ENCODE measurements at regions not wholly inside any gene's neighbourhood (a gene's known extent, or its start where the extent isn't known, plus 50 kb on each side); places are given as distances from the start of the nearest gene placed in this dataset.

DNA sequence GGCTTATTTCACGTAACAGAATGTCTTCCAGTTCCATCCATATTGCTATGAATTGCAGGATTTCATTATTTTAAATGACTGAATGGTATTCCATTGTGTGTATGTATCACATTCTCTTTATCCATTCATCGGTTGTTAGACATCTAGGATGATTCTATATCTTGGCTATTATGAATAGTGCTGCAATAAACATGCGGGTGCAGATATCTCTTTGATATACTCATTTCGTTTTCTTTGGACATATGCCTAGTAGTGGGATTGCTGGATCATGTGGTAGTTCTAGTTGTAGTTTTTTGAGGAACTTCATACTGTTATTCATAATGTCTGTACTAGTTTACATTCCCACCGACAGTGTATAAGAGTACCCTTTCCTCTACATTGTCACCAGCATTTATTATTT is 460.5 kb downstream of the MAN2A1 start:
- DNase-seq: no peak

DNA sequence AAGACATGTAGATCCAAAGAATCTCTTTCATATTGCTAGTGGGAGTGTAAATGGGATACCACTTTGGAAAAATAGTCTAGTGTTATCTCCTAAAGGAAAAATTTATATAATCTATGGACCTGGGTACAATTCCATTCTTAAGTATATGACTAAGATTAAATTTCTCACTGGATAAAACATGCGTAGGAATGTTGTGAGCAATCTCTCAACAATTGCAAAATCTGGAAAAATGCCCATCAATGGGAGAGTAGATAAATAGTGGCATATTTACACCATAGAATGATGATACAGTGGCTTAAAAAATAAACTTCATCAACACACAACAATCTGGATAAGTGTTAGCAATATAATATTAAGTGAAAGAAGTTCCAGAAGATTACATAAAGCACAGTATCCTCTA is 469.5 kb downstream of the MAN2A1 start:
- no peak for DNase-seq

DNA sequence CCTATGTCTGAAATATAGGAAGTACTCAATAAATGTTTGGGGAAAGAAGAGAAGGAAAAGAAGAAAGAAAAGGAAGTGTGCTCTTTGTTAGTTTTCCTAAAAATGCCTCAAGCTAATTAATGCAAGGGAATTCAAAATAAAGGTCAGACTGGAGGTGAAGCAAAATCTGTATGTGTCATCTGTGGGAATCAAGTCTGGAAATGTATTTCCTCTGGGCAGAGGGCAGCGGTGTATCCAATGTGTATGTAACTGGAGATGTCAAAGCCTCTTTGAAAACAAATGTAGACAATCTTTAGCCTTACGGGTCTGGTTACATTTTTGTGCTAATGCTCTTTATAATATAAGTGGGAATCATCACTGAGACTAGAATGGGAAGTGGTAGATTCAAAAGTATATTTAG is 471.4 kb downstream of the MAN2A1 start:
- DNase-seq: no peak

DNA sequence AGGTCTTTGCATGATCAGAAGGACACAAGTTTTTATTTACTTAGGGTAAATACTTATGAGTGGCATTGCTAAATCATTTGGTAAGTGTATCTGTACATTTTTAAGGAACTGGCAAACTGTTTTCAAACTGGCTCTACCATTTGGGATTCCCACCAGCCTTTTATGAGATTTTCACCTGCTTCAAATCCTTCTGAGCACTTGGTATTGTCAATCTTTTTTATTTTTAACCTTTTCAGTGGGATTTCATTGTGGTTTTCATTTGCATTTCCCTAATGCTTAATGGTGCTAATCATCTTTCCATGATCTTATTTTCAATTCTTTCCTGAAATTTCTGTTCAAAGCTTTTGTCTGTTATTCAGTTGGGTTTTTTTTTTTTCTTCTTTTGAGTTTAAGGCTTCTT is 475.6 kb downstream of the MAN2A1 start:
- DNase-seq: no peak

DNA sequence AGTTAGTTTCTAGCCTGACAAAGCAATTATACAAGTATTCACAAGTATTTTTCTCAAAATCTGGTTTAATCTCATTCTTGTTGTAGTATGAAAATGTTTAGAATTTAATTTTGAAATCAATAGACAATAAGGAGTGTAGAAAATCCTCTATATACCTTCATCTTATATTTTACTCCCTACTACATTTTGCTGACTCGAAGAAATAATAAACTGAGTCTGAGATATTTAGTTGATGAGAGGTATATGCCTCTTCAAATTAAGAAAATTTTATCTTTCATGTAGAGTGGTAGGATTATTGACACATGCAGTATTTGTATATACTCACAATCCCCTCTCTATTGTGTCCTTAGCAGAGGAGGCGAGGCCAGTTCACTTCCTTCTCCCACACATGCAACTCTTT is 477.7 kb downstream of the MAN2A1 start:
- no peak for DNase-seq

DNA sequence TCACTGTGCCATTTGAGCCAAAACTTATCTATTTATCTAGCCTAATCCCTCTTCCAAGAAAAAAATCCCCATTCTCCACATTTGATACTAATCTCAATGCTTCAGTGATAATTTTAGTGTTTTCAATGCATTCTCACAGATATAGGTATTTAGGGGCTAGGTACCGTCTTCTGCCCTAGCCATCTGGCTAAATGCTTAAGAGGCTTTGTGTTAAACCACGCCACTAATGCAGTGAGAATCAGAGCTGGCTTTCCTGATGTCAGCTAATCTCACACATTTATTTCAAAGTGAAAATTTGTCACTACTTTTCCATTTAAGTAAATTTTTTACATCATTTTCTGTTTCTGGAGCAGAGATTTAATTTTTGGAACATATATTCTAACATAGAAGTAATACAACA is 479.7 kb downstream of the MAN2A1 start:
- DNase-seq: no peak

DNA sequence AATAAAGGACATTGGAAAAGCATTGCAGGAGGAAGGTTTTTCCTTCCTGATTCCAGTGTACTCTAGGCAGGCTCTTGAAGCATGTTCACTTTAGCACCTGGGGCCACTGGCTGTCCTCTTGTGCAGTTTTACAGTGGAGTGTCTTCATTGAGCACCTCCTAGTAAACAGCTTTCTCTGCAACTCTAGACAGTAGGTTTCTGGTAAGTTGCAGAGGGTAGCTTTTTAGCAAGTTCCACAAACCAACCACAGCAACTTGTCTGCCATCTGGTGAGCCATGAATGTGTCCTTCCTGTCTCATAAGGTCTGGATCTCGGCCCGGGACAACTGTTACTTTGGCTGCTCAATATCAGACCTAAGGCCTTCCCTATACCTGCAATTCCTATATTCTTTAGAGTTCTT is 488.0 kb downstream of the MAN2A1 start:
- no peak for DNase-seq

DNA sequence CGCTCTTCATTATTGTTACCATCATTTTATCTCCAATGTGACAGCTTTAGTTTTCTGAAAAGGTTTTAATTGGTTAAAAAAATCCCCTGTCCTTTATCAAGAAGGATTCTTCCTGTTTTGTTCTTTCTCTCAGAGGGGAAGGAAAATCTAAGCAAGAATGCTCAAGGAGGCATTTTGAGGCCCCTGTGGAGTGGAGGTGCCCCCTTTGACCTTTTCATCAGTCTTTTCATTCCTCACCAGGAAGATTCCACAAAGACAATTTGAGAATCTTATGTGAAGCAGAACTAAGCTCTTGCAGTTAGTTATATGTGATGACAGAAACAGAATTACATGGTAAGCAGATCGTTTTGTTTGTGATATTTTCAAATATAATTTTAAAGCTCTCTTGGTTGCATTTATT is 489.6 kb downstream of the MAN2A1 start:
- no peak for DNase-seq

DNA sequence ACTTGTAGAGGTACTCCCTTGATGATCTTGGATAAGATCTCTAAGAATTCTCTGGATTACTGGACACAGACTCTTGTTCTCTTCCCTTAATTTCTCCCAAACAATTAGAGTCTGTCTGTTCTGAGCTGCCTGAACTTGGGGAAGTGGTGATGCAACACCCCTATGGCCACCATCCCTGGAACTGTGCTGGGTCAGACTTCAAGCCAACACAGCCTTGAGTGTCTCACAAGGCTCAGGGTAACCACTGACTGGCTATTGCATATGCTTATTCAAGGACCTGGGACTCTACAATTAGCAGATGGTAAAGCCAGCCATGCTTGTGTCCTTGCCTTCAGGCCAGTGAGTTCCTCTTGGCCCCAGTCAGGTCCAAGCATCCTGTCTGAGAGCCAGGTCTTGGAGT is 504.5 kb downstream of the MAN2A1 start:
- DNase-seq: no peak

DNA sequence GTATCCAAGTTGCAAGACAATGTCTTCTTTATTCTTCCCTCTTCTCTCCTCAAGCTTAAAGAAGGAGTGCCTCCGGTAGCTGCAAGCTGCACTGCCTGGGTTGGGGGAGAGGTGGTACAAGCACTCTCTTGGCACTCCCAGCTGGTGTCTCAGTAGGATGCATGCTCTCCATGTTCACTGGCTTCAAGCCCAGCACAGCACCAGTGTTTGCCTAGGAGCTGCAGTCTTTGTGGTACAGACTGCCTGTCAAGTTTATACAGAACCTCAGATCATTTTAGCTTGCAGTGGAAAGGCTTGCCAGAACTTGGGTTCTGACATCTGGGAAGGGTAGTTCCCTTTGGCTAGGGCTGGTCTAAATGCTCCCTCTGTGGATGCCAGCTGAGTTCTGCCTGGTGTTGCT is 505.6 kb downstream of the MAN2A1 start:
- DNase-seq: no peak

DNA sequence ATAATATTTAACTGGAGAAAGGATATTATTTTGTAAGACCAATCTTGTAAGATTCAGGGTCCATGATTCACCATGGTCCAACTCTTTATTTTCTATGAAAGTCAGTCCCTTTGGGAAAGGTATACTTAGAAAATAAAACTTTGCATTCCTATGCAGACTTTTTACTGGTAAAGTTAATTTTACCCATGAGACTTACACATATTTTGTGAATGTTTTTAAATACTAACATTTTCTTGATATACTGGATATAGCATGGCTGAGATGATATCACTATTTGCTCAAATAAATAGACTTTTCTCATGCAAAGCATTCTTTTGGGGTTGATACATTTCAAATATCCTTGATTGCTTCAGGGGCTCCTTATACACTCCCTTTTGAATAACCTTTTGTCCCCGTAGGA is 512.1 kb downstream of the MAN2A1 start:
- DNase-seq: no peak

DNA sequence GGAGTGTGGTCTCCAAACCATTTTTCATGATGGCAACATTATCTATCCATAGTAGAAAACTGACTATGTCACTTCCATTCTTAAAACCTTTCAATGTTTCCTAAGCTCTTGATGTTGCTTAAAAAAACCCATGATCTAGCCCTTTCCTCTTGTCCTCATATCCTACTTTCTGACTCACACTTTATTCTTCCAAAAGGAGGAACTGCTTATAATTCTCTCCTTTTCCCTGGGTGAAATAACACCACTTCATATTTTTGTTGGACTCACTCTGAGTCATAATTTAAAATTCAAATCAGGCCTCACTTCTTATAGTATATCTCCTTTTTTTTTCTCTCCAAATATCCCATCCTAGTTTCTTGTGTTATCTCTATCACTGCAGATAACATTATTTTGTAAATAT is 513.9 kb downstream of the MAN2A1 start:
- no peak for DNase-seq

DNA sequence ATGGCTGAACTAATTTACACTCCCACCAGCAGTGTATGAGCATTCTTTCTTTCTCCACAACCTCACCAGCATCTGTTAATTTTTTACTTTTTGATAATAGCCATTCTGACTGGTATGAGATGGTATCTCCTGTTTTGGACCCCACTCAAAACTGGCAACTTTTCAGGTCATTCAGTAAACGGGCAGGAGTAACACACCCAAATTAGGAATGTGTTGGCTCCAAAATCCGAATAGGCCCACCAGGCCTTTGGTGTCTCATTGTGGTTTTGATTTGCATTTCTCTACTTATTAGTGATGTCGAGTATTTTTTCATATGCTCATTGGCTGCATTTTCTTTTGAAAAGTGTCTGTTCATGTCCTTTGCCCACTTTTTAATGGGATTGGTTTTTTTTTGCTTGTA is 517.1 kb downstream of the TMEM232 start:
- no peak for DNase-seq

DNA sequence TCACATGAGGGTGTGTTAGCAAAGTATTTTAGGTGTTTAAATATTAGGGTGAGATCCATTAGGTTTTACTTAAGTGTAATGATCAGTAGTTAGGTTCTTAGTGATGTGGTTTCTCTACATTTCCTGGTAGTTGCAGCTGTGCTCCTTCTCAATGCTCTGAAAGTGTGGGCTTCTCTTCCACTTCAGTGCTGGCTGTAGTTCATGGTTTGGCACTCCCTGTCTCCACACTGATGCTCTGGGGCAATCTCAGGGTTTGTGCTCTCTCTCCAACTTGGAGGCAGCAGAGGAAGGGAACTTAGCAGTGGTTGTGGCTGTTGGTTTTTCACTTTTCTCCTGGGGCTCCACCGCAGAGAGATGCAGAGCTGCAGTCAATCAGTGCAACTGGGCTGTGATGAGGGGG is 507.5 kb downstream of the TMEM232 start:
- DNase-seq: no peak

DNA sequence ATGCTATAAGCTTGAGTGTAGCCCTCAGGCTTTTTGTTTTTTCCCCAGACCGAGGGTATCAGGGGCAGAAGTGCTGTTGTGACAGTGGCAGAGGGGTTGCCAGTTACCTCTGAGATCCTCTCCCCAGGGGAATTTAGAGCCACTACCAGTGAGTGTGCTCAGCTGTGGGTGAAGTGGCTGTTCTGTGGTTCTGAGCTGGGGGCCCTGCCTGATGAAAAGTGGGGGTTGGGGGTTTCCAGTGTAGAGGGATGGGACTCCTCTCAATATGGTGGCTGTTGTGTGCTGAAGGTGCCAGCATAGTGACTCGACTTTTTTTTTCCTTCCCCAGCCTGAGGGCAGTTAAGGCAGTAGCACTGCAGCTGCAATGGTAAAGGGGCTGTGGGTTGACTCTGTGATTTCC is 506.7 kb downstream of the TMEM232 start:
- DNase-seq: no peak

DNA sequence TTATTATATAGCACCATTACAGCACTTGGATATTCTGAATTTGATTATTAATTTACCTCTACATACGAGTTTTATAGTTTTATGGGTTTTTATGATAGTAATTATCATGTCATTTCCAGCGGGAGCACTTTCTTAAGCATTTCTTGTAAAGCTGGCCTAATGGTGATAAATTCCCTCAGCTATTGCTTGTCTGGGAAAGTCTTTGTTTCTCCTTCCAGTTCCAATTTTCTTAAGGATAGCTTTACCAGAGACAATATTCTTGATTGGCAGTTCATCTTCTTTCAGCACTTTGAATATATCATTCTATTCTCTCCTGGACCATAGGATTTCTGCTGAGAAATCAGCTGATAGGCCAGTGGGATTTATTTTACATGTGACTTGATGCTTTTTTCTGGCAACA is 505.4 kb downstream of the TMEM232 start:
- DNase-seq: no peak

DNA sequence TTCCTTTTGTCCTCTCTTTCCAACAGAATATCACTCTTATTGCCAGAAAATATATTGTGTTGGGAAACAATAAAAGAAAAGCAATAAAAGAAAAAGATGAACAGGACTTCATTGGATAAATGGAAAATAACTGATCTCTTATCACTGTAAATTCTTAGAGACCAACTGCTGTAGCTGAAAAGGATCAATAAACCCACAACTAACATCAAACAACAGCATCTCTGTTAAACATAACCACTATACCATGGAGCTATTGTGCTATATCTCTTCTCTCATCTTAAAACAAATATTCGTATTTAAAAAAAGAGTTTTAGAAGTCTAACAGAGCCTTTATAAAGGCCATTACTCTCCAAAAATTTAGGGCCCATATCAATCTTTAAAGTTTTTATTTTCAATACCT is 502.4 kb downstream of the TMEM232 start:
- no peak for DNase-seq

DNA sequence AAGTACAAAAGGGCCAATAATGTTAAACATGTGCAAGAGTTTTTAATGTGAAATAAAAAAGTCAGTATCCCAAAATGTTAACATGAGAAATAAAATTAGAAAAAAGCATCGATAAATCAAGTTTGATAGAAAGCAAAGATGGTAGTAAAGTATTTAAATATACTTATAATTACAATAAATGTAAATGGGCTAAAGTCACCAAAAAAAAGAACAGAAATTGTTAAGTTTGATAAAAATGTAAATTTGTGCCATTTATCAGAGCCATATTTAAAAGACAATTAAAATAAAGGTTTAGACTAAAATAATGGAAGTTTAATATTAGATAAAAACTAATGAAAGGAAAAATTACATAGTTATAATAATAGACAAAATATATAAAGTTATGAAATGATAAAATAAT is 500.5 kb downstream of the TMEM232 start:
- DNase-seq: no peak

DNA sequence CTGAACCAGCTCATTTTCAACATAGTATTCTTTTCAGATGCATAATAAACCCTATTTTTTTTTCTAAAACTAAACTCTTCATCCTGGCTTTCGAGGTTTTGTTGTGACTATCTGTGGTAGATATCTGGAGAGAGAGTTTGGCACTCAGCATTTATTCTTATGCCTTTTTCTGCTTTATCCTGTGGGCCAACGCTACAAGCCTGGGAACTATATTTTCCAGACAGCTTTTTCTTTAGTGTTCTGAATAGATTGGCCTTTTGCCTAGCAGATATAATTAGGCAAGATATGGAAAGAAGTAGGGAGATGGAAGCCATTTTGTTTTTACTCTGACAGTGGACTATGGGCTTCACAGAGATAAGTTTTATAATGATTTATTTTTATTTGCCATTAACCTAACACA is 486.7 kb downstream of the TMEM232 start:
- no peak for DNase-seq

DNA sequence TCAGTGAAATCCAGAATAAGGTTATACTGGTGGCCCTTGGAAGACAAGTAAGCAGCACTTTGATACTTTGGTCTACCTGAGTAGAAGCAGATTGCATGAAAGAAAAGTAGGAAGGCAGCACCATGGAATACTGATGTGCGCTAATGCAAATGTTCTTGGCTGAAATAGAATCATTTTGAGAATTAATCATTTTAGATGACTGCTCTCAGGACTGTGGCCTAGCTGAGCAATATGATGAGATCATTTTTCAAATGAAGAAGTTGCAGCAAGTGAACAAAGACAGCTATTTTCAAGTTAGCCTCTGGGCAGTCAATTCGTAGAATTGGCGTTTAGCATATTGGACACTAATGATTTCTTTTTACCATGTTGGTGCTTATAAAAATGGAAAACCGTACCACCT is 483.5 kb downstream of the TMEM232 start:
- DNase-seq: no peak

DNA sequence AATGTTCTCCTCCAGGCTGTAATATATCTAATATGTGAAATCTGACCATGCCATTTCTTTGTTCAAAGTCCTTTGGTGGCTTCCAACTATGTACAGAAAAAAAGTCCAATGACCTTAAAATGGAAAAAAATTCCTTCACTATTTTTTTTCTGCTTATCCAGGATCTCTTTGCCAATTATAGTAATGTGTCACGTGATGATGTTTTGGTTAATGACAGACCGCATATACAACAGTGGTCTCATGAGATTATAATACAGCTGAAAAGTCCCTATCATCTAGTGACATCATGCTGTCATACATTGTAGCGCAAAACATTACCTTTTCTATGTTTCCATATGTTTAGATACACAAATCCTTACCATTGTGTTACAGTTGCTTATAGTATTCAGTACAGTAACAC is 477.6 kb downstream of the TMEM232 start:
- DNase-seq: no peak

DNA sequence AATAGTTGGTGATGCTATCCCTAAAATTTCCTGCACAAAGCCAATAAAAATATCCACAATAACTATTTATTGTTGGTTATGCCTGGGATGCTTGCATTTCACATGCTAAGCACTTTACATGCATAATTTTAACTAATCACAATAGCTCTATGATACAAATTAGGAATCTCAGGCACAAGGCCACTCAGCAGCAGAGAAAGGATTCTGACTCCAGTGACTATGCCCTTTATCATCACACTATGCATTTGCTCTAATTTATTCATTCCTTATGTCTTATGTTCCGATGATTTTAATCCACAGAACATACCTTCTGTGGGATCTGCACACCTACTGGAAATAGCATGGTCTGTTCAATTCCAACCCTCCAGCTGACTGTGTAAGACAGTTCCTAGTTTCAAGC is 476.1 kb downstream of the TMEM232 start:
- DNase-seq: no peak

DNA sequence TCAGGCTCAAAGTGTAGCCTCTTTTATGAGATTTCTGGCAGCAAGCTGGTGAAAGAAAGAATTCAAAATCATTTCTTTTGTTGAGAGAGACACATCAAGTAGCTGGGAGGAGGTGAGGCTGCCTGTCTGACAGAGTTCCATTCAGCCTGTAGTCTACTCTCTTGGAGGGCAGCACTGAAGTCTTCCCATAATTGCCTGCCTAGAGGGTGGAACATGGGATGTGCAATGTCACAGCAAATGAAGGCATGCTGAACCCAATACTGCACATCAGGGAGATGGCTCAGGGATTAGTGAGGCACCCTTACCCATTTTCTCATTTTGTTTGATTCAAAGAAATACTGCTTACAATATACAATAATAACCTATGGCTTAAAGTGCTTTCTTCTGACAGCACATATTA is 475.7 kb downstream of the TMEM232 start:
- DNase-seq: no peak

DNA sequence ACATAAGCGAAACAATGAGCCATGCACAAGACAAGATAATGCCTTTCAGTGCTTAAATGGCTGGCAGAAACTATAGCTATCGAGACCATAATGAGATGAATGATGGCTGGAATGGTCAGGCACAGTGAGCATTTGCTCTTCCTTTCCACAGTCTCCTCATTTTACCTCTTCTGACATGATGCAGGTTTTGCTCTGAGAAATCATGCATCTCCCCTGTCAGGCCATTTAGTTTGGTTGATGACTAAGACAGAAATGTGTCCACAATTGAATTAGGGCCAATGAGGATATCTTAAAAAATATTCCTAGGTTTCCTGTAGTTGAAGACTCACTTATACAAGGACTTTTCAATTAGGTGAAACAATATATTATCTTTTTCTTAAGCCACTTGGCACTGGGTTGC is 475.1 kb downstream of the TMEM232 start:
- no peak for DNase-seq

DNA sequence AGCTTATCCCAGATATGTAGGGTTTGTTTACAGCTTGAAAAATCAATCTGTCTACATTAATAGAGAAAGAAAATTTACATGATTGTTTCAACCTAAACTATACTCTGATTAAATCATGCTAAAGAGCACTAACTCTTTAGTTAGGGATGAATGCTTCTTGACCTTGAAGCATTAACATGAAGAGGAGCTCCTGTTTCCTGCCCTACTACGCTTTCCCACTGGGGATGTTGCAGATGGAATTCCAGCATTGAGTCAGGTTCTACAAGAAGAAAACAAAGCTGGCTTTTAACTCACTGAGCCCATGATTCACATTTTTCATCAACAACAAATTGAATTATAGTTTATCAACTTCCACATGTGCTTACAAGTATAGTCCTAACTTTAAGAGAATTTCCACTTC is 471.3 kb downstream of the TMEM232 start:
- DNase-seq: no peak

DNA sequence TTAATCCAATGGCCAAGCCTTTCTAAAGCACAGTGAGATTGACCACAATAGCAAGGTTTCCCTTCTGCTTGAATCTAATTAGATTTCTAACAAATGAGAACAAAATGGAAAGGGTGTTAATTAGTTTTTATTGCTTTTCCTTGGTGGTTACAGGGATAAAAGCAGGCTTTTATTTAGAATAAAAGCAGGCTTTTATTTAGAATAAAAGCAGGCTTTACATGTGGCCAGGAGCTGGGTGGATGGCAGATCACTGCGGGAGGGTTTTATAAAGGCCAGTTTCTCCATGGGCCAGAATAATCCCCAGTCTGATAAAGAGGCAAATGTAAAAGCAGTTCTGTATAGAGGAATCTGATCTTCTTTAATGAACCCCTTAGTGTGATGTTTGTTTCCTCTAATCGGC is 470.2 kb downstream of the TMEM232 start:
- no peak for DNase-seq

DNA sequence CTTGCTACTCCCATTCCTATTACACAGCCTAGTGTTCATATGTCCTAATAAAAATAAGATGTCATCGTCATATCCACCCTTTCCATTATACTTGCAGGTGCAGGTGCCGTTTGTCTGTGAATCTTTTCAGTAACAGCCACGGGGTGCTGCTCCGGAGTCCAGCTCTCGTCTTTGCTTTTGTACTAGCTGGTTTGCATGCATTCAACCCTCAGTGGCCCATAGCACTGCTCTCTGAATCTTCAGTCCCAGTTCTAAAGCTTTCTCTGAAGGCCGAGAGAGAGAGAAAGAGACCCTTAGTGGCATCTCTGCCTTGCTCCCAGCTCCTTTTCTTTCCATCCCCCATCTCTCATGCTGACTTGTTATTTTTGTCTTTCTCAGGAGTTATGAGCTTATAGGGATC is 468.5 kb downstream of the TMEM232 start:
- DNase-seq: no peak
